HG03354 (cell line): ENCODE measurements at regions not wholly inside any gene's neighbourhood (a gene's known extent, or its start where the extent isn't known, plus 50 kb on each side); places are given as distances from the start of the nearest gene placed in this dataset.

Source experiments
- ATAC-seq: cut with Tn5 transposase; IDR thresholded peaks from one replicate; pipeline ENCODE4 v1.9.1; 2021; ENCODE audit warnings: mild to moderate bottlenecking; ENCODE audit not compliant: unreplicated experiment, poor library complexity, severe bottlenecking

DNA sequence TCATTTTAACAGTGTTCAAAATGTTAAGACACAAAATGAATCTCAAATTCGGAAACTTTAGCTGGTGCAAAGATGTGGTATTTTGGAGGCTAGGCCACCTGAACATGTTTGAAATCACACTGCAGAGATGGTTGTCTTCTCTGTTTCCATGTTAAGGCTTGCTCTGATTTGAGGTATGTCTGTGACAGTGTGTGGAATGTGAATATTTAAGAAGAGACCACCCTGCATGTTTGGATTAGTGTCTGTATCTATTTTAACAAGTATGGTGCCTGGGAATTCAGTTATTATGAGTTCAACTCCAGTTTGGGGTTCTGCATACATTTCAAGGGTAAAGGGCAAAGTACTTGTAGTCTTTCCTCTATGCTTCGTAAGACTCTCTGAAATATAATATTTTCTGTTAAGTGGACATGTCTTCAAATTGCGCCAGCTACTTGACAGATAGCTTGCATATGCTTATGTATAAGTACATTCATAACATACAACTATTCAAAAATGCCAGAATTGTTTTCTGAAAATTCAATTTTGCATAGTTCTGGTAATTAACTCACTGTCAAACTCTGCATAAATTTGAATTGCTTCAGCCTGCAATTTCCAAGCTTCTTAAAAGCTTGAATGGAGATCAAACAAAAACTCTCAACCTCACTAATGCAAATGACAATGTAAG lies 424.0 kb downstream of the ADAMTS20 start:
- no peak for ATAC-seq

DNA sequence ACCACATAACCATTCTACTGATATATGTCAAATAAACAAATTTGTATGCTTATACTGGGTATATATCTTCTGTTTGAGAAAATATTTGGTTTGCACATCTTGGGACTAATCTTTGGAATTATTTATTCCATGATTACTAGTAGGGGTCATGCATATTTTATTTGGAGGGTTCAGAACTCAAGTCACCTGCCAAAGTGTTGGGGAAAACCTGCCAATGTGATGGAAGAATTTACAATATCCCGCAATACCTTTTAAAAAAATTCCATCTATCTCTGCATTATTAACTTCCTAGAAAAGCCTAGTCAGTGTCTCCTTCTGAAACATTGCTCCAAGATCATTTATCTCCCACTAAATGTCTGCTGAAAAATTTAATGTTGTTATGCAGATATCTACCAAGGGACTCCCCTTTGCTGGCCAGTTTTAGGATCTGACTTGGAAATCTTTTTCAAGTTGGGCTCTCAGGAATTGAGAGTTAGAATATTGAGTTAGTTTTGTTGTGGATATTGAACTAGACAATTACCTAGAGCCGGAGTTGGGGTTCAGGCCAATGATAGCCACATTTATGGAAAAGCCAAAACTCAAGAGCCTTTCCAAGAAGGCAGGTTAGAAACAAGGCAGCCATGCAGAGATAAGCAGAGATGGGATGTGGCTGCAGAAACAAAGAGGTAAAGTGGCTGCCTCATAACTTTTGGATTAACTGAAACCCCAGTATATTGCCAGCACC lies 425.2 kb downstream of the ADAMTS20 start:
- ATAC-seq: no peak

DNA sequence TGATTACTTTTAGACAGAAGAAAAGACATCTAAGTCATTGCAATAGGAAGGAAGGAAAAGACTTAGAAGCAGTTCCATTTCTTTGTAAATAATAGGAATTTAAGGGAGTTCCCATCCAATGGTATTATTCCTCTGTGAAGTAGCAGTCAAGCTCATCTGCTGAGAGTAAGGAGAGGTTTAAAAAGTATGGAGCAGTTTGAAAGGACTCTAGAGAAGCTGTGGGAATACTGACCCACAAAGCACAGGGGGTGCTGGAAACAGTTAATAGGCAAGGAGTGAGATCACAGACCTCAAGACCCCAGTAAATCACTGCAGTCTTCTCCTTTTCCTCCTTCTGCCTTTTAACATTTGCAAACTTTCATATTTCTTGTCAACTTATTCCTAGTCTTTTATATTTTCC lies 428.5 kb downstream of the ADAMTS20 start:
- ATAC-seq: no peak

DNA sequence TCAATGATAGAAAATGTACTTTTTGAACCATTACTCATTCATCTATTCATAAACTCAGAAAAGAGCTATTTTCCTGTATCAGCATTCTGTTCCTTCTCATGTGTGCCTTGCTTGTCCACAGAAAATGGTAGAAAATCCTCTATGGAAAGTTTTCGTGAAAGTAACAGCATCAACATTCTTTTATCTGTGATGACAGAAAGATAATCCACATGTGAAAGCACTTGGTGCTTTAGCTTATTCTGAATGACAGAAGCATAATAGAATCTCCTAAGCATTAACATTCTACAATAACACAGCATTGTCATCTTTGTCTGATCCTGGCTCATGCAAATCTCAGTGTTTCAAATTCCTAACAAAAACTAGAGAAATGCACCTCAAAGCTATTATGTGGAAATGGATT lies 431.9 kb downstream of the ADAMTS20 start:
- no peak for ATAC-seq

DNA sequence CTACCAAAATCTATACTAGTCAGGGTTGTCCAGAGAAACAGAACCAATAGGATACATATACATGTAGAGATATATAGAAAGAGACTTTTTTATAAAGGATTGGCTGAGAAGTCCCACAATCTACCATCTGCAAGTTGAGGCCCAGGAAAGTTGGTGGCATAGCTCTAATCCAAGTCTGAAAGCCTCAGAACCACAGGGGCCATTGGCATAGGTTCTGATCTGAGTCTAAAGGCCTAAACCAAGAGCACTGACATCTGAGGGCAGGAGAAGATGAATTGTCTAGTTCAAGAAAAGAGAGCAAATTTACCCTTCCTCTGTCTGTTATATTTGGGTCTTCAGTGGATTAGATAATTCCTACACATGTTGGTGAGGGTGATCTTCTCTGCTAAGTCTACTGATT lies 433.1 kb downstream of the ADAMTS20 start:
- no peak for ATAC-seq

DNA sequence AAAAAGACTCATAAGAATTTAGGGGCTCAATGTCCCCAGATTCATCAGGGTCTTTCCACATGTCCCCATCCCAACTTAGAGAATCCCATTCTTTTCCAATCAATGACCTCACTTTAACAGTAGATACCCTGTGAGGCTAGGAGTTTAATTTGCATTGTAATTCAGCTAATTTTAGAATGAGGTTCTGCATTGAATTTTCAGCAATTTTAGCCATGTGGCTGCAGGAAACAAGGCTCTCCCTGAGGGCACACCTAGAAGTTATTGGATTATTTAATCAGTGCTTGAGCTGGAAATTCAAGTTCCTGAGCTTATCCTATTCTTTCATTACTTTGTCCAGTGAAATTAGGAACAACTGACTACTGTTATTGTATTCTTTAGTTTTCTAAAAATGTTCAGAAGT lies 433.8 kb downstream of the ADAMTS20 start:
- no peak for ATAC-seq

DNA sequence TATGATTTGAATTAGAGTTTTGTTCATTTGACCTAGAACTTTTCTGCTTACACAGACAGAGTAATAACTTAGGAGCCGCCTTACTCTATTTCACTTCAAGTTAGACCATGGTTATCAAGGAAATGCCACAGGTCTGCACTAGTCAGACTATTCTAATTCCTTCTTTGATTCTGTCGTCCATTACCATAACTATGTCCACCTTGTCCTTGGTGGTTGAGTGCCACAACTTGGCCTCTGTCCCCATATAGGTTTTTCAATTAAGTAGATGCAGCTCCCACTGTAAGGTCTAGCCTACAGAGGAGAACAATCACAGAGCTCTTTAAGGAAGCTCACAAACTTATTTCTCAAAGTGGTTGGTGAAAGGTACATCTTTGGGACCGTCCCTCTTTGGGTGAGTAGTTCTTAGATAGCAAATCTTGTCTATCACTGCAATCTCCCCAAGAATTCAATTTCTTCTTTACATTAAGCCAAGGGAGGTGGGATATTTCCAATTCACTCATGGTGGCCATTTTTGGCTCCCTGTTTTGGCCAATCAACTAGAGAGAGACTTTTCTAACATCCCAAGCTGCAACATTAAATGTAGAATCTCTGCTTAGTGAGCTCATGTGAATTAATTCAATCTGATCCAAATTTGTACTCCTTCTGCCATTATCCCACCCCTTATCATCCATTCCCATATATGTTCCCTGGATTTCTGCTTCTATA lies 434.6 kb downstream of the ADAMTS20 start:
- no peak for ATAC-seq

GRCh38 chr12:43115441-43116160 lies 436.4 kb downstream of the ADAMTS20 start:
- no peak for ATAC-seq

- ATAC-seq: no peak
These were observed 437.7 kb downstream of the ADAMTS20 start for GRCh38 chr12:43114316-43114715.

DNA sequence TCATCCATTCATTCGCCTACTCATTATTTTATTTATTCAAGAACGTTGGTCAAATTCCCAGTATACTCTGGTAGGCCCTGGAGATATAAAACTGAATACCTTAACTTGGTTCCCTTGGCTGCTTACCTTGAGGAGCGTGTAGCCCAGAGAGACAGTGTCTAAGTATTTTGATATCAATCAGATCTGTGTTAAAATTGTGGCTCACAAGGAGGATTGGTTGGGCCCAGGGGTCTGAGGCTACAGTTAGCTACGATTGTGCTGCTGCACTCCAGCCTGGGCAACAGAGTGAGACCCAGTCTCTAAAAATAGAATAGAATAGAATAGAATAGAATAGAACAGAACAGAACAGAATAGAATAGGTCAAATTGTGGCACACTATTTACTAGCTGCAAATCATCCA lies 438.4 kb downstream of the ADAMTS20 start:
- ATAC-seq: no peak

DNA sequence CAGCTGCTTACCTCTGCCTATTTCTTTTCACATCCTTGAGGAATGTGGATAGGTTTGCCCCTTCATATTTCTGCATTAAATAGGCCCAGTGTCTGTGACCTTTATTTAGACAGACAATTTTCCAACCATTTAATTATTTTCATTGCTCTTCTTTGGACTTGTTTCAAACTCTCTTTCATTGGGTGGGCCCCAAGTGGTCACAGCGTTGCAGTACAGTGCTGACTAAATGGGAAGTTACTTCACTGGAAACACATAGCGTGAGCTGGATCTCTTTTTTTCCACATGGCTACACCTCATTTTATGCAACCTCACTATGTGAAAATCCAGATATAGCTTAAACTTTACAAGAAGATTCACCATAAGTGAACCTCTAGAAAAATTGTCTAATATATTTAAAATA lies 438.9 kb downstream of the ADAMTS20 start:
- ATAC-seq: no peak

GRCh38 chr12:43112101-43112920 lies 439.7 kb downstream of the ADAMTS20 start:
- no peak for ATAC-seq

DNA sequence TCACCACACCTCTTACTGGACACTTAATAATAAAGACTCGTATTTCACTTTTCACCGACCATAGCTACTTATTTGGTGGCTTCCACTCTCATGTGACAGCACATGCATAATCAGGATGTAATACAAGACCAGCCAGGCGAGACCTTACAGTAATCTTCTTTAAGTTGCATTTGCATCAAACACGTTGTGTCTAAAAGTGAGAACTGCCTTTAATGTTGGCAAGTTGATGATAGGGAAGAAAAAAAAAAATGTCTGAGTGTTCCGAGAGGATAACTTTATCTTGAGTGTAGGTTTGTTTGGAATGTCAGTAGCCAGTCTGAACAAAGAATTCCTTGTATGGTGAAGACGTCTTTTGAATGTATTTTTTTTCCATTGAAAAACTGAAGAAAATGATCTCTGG lies 440.4 kb downstream of the ADAMTS20 start:
- no peak for ATAC-seq

DNA sequence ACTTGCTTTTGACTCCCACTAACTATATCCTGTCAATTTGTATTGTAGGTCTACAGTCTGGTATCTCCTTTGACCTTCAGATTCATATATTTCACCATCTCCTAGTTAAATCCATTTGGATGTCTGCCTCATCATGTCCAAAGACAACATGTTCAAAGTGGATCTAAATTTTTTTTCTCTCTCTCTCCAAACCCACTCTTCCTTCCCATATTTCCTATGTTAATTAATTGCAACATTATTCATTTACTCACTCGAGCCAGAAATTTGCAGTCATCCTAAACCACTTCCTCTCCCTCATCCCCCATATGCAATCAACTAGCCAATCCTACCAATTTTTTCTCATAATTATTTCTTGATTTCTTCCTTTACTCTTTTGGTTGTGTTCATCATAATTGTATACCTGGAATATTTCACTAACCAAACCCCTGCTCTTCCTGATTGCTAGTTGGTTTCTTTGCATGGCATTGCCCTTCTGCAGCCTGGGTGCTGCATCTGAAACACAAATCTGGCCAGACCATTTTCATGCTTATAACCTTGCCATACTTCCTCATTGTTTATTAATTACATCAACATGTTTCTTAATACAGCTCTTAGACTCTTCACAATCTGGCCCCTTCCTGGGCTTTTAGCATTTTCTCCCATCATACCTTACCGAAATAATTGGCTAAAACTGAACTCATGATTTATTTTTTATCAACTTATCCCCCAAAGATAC lies 442.2 kb downstream of the ADAMTS20 start:
- ATAC-seq: no peak

GRCh38 chr12:43108656-43109055 lies 443.3 kb downstream of the ADAMTS20 start:
- no peak for ATAC-seq

DNA sequence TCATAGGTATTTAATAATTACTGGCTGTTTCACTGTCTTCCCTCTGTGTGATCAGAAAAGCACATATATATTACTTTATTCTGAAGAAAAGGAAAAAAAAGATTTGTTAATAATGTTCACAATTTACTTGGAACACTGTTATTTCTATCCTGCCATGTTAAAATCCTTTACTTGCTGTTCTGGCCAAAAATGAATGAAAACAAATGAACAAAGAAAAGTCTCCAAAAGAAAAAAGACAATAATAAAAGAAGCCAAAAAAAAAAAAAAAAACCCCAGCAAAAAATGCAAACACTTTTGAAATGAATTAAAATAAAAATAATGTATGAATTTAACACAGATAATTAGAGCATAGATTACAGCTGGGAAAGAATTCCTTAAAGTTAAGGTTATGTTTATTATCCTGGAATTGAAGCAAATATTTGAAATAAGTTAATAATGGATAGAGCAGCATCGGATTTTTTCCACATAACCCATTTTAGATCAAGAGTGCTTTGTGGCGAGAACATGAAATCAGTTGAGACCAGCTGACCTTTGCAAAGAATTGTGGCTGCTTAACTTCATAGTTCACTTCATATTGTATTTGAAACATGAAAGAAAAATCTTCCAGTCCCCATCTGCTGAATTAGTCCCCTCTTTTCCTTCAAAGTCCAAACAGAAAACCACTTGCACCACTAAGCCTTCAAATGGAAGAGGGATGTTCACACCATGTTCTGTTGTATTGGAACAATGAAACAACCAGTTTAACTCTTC lies 444.8 kb downstream of the ADAMTS20 start:
- no peak for ATAC-seq

DNA sequence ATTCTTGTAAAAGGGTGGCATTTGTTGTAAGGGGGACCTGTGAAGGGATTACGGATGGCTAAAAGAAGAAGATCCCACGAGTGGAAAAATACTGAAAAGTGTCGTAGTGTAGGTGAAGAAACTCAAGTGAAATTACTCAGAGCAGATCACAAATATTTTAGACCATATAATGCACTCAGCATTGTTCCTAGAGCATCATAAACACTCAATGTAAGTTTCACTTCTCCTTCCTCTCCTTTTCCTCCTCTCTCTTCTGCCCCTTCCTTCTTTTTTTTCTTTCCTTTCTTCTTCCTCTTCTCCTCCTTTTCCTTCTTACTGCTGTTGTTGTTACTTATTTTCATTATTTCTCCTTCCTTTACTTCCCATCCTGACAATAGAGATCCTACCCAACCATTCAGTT lies 445.6 kb downstream of the ADAMTS20 start:
- ATAC-seq: no peak

DNA sequence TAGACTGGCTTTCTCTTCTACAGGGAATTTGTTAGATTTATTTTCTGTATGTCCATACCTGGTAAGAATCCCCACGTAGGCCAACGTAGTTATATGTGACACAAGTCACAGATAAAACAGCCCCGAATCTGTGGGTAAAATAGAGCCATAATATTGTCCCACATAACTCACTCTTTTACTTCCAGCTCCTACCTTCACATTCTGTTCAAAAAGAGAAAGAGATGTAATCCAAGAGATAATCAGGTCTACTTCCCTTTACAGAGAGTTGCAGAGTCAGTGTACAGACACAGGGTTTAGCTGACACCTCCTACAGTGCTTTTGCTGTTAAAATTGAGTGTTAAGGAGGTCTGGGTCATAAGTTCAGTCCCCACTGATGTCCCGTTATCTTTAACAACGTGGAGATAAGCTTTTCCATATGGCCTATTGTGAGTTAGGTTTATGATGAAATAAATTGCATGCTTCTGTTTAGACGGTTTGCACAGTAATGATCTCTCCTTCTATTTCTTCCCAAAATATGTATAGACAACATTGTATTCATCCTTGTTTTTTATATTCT lies 446.5 kb downstream of the ADAMTS20 start:
- no peak for ATAC-seq
